ENCODE measurements at regions not wholly inside any gene's neighbourhood (a gene's known extent, or its start where the extent isn't known, plus 50 kb on each side); places are given as distances from the start of the nearest gene placed in this dataset.

DNA sequence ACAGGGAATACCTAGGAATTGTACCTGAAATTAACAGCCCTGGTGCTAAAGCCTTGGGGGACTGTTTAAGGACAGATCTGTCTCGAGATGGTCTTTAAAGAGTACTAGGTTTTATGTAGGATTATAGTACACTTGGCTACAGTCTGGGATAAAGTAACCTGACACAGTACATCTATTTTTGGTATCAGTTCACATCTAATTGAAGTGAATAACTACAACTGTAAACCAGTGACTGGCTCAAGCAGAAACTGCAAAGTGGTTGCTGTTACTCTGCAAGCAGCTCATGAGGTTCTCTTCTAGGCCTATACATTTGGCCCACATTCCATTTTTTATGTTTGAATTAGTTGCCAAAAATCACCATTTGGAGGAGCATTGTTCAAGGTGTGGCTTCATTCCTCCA lies 320.8 kb upstream of the USP25 start:
- Histone ChIP-seq H2BK120ac (ENCODE audit: low read depth, low read length) (no peak overlapping the region), H3K4me3 (ENCODE audit: insufficient read depth, low read depth, low read length) (no peak overlapping the region), H3K9me1 (ENCODE audit: insufficient read depth, low read length) (no peaks in the 10 kb centered on the region), H2BK20ac (ENCODE audit: low read depth, low read length) (no peak overlapping the region), H4K5ac (ENCODE audit: low read depth, low read length) (no peak overlapping the region), H3K36me3 (ENCODE audit: control insufficient read depth, insufficient read depth, low read length) (no peaks in the 10 kb centered on the region), H4K20me1 (ENCODE audit: insufficient read depth, low read length) (no peaks in the 10 kb centered on the region), H4K8ac (ENCODE audit: low read depth in 2 of 2, low read length in 2 of 2) (no peak overlapping the region), H2AK9ac (replicated peaks; ENCODE audit: low read depth, low read length, poor library complexity) (no peak overlapping the region), H3K14ac (replicated peaks; ENCODE audit: low read depth, low read length) (no peak overlapping the region), H3K56ac (ENCODE audit: extremely low read depth, insufficient read depth, low read length) (no peak overlapping the region), H3K9ac (ENCODE audit: low read depth, low read length) (no peak overlapping the region), H4K91ac (ENCODE audit: insufficient read depth, low read depth, low read length) (no peak overlapping the region), H3K4me2 (ENCODE audit: low read depth, low read length) (no peak overlapping the region), H2BK5ac (ENCODE audit: low read depth, low read length, poor library complexity, severe bottlenecking) (no peak overlapping the region), H3K18ac (ENCODE audit: low read depth, low read length) (no peak overlapping the region), H3K4me1 (ENCODE audit: control insufficient read depth, insufficient read depth, low read length) (no peaks in the 10 kb centered on the region), H2AFZ (replicated peaks; ENCODE audit: low read length, poor library complexity) (no peak overlapping the region), H3K27me3 (ENCODE audit: control insufficient read depth, insufficient read depth, low read length) (no peaks in the 10 kb centered on the region), H2BK15ac (ENCODE audit: low read depth, low read length) (no peak overlapping the region), H3K79me1 (ENCODE audit: low read depth in 1 of 2, low read length in 2 of 2) (no peaks in the 10 kb centered on the region), H3K27ac (ENCODE audit: insufficient read depth, low read length) (no peak overlapping the region), H3K23ac (ENCODE audit: low read depth, low read length) (no peak overlapping the region), H2AK5ac (ENCODE audit: low read depth, low read length) (no peak overlapping the region), H3K9me3 (ENCODE audit: control insufficient read depth, insufficient read depth, low read length) (no peaks in the 10 kb centered on the region; the same call in 1 of the 2 replicates), H3K4ac (ENCODE audit: low read depth, low read length) (no peak overlapping the region)
- CTCF ChIA-PET: no interaction called here
- no peak for TF ChIP-seq POLR2A (IDR thresholded peaks at IDR 0.05; ENCODE audit: low read depth, low read length)
- TF ChIP-seq CHD1 (IDR thresholded peaks at IDR 0.05; ENCODE audit: low read depth, low read length): no peak
- TF ChIP-seq FOS (IDR thresholded peaks at IDR 0.05; ENCODE audit: low read depth, low read length): no peak
- no peak for TF ChIP-seq CEBPB (IDR thresholded peaks at IDR 0.05; ENCODE audit: low read depth, low read length)
- no peak for TF ChIP-seq RFX5 (IDR thresholded peaks at IDR 0.05; ENCODE audit: low read depth, low read length)
- TF ChIP-seq, protein P1, sequence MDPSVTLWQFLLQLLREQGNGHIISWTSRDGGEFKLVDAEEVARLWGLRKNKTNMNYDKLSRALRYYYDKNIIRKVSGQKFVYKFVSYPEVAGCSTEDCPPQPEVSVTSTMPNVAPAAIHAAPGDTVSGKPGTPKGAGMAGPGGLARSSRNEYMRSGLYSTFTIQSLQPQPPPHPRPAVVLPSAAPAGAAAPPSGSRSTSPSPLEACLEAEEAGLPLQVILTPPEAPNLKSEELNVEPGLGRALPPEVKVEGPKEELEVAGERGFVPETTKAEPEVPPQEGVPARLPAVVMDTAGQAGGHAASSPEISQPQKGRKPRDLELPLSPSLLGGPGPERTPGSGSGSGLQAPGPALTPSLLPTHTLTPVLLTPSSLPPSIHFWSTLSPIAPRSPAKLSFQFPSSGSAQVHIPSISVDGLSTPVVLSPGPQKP (IDR thresholded peaks at IDR 0.05; ENCODE audit: borderline replicate concordance, low read depth, low read length): no peak
- TF ChIP-seq, protein P2, sequence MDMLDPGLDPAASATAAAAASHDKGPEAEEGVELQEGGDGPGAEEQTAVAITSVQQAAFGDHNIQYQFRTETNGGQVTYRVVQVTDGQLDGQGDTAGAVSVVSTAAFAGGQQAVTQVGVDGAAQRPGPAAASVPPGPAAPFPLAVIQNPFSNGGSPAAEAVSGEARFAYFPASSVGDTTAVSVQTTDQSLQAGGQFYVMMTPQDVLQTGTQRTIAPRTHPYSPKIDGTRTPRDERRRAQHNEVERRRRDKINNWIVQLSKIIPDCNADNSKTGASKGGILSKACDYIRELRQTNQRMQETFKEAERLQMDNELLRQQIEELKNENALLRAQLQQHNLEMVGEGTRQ (IDR thresholded peaks at IDR 0.05; ENCODE audit: low read depth, low read length): no peak
- TF ChIP-seq MAFK (IDR thresholded peaks at IDR 0.05; ENCODE audit: low read depth, low read length): no peak
- no peak for TF ChIP-seq MXI1 (IDR thresholded peaks at IDR 0.05; ENCODE audit: borderline replicate concordance, low read depth, low read length)
- TF ChIP-seq BHLHE40 (IDR thresholded peaks at IDR 0.05; ENCODE audit: low read depth, low read length): no peak
- no peak for TF ChIP-seq SMC3 (IDR thresholded peaks at IDR 0.05; ENCODE audit: low read depth, low read length)
- no peak for TF ChIP-seq MAZ (IDR thresholded peaks at IDR 0.05; ENCODE audit: borderline replicate concordance, low read depth, low read length)
- TF ChIP-seq NFE2L2 (IDR thresholded peaks at IDR 0.05; ENCODE audit: low read depth, low read length): no peak
- TF ChIP-seq, protein P3, sequence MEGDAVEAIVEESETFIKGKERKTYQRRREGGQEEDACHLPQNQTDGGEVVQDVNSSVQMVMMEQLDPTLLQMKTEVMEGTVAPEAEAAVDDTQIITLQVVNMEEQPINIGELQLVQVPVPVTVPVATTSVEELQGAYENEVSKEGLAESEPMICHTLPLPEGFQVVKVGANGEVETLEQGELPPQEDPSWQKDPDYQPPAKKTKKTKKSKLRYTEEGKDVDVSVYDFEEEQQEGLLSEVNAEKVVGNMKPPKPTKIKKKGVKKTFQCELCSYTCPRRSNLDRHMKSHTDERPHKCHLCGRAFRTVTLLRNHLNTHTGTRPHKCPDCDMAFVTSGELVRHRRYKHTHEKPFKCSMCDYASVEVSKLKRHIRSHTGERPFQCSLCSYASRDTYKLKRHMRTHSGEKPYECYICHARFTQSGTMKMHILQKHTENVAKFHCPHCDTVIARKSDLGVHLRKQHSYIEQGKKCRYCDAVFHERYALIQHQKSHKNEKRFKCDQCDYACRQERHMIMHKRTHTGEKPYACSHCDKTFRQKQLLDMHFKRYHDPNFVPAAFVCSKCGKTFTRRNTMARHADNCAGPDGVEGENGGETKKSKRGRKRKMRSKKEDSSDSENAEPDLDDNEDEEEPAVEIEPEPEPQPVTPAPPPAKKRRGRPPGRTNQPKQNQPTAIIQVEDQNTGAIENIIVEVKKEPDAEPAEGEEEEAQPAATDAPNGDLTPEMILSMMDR (conservative IDR thresholded peaks at IDR 0.05; ENCODE audit: low read depth, low read length): no peak
- in situ Hi-C loops (cut with MboI; ENCODE audit: low sequenced_read_pairs) (no loop called here), dilution Hi-C loops (cut with HindIII; ENCODE audit: low sequenced_read_pairs, unreplicated experiment) (no loop called here), intact Hi-C loops (cut with micrococcal nuclease) (no loop called here)
- WGBS, 2 experiments (ENCODE audit: extremely low coverage in 2 of 2, insufficient read length in 1 of 2): no CpG with 5 or more reads among the region's 1 CpG
- no peak for DNase-seq
- BruUV-seq (replicated peaks): no TSS peak
- POLR2A ChIA-PET (ENCODE audit: unreplicated experiment): no interaction called here
- ATAC-seq (ENCODE audit: low read depth): no peak

Data from IMR-90 (cell line).